GM19395 (cell line): ENCODE measurements at regions not wholly inside any gene's neighbourhood (a gene's known extent, or its start where the extent isn't known, plus 50 kb on each side); places are given as distances from the start of the nearest gene placed in this dataset.
"Not testable (repeated sequence)": the region's sequence is repeated elsewhere in the genome, so short reads cannot be mapped to it uniquely, and the experiment has no call there.

ENCODE experiments used
- ATAC-seq: cut with Tn5 transposase; IDR thresholded peaks from one replicate; pipeline ENCODE4 v1.9.1; 2021; ENCODE audit warnings: mild to moderate bottlenecking, moderate library complexity; ENCODE audit not compliant: unreplicated experiment

DNA sequence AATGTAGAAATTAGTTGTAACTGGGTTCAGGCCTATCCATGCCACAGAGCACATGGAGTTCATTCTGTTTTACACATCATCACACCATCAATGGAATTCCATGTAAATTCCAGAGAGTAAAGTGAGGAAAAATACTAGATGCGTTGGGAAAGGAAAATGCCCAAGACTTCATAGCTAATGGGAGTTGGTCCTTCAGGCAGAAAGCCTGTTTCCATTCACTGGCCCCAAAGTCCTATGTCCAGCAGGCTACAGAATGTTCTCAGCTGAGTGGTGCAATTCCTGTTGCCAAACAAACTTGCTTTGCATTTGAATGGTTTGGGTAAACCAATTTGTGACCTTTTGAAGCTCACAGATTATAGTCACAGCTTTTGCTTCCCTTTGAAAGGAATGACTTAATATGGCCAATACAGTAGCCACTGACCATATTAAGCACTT is 164.6 kb upstream of the PFN2 start:
- ATAC-seq: no peak

GRCh38 chr3:150133293-150133692 is 162.6 kb upstream of the PFN2 start:
- no peak for ATAC-seq

- ATAC-seq: no peak
Observed at GRCh38 chr3:150132101-150132749, 161.5 kb upstream of the PFN2 start.

GRCh38 chr3:150131663-150132062 is 161.0 kb upstream of the PFN2 start:
- ATAC-seq: no peak

DNA sequence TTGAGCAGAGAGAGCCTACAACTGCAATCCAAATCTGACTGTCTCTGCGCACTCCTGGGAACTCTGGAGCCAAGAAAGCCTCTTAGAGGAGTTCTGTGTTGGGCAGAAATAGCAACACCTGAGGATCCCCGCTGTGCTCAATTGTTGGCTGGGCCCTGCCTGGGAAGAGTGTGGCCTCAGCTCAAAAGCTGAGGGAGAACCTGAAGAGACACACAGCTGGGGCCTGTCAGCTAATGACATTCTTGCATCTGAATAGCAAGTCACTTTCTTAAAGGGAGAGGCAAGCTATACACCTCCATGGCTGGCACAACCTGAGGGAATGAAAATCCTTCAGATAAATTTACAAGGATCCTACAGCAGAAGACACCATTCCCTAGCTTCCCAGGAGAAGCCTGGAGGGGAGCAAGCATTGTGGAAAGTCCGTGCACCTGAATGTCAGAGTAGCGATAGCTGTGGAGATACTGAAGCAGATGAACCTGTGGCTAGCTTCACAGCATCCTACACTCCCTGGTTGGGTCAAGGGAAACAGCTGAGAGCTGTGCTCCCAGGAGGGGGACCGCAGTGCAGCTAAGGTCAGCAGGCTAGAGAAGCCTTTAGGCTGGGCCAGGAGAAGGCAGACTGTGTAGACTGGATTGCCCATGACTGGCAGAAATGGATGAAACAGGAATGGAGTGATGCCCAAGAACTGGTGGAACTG is 159.9 kb upstream of the PFN2 start:
- ATAC-seq: no peak

GRCh38 chr3:150129166-150129565 is 158.5 kb upstream of the PFN2 start:
- no peak for ATAC-seq

- ATAC-seq: no peak
Observed at GRCh38 chr3:150128126-150128525, 157.4 kb upstream of the PFN2 start.

DNA sequence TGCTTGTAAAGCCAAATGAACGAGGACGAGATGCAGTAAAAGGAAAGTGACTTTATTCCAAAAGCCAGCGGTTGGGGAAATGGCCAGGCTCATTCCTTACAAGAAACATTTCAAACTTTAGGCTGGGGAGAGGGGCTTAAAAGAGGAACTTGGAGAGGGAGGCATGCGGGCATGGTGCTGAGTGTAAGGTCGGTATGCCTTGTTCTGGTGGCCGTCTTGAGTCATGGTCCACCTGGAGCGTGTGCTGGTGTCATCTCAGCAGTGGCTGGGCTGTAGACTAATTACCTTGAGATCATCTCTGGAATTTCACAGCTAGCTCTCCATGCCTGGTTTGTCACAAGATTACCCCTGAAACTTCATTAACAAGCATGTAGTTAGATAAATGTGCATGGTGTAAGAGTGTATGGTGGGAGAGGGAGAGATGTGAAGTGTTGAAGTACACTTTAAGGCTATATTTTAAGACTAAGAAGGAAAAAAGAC is 156.4 kb upstream of the PFN2 start:
- no peak for ATAC-seq

- no peak for ATAC-seq
Observed at GRCh38 chr3:150124142-150124541, 153.4 kb upstream of the PFN2 start.

- not testable (repeated sequence) for ATAC-seq
Observed at GRCh38 chr3:150123249-150123648, 152.6 kb upstream of the PFN2 start.

GRCh38 chr3:150118219-150118618 is 147.5 kb upstream of the PFN2 start:
- ATAC-seq: no peak

GRCh38 chr3:150117076-150117475 is 146.4 kb upstream of the PFN2 start:
- ATAC-seq: no peak

DNA sequence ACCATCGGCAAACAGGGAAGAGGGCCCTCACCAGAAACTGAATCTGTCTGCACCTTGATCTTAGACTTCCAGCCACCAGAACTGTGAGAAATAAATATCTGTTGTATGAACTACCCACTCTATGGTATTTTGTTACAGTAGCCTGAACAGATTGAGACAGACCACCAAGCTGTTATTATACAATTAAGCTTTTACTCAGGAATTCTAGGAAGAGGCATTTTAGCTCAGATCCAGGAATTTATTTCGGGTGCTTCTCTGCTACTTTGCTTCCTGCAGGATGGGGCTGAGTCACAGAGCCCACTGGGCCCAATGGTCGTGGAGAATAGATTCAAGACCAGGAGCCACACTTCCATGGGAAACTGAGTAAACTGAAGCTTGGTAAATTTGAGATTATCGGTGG is 145.5 kb upstream of the PFN2 start:
- ATAC-seq: no peak

DNA sequence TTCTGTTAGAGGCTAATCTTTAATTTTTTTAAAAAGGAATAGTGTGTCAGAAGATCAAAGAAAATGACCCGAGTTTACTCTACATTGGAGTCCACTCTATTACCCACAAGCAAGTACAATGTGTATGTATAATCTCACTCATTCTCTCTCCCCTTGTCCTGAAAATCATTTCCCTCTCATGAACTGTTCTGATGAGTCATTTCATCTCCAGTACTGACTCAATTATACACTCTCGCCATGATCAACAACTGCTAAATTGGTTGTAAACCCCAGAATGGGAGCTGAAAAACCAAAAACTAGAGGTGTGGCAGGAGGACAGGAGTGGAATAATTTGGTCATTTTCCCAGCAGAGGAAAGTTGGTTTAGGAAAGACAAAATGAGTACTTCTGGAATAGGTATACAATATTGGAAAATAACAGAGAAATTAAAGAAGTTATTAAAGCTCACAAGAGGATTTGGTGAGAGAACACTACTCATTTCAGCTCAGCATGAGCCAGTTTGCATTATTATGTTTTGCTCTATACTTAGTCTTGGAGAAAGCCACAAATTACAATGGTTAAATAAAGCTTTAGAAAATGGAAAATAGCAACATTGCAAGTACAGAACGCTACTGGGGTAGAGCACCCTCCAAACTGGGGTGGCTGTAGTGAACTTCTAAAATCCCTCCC is 144.3 kb upstream of the PFN2 start:
- peak; percentile 93 for ATAC-seq

- no peak for ATAC-seq
Observed at GRCh38 chr3:150114273-150114672, 143.6 kb upstream of the PFN2 start.

DNA sequence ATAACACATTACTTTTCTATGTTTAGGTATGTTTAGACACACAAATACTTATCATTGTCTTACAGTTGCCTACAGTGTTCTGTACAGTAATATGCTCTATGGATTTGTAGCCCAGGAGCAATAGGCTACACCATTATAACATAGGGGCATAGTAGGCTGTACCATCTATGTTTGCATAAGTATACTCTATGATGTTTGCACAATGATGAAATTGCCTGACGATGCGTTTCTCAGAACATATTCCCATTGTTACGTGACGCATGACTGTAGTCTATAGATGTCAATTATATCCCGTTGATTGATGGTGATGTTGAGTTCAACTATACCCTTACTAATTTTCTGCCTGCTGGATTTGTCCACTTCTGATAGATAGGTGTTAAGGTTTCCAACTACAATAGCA is 139.4 kb upstream of the PFN2 start:
- no peak for ATAC-seq

- no peak for ATAC-seq
Observed at GRCh38 chr3:150107429-150108175, 136.9 kb upstream of the PFN2 start.

DNA sequence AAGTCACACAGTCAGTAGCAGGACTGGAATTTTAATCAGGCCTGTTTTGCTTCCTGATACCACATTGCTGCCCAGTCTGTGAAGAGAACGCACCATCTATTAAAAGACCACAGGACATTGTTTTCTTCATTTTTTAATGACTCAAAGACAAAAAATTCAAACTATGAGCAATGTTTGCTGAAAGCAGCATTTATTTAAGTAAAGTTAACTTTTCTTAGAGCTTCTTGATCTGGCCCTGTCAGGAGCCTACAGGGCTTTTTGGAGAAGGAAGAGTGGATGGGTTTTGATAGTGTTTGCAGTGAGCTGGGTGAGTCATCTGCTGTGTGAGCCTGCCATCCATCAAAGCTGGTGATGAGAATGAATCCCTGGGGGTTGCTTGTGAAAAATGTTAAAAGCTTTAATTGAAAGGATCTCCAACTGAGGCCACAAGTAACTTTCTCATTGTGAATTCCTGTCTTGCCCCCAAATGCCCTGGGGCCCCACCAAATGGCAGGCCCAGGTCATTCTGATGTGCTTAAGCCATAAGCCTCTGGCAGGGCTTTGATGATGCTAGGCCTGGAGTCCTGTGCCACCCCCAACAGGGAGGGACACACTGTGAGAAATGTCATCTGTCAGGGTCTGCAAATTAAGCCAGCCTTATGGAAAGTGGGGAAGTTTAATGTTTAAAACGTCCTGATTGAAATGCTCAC is 136.2 kb upstream of the PFN2 start:
- no peak for ATAC-seq

DNA sequence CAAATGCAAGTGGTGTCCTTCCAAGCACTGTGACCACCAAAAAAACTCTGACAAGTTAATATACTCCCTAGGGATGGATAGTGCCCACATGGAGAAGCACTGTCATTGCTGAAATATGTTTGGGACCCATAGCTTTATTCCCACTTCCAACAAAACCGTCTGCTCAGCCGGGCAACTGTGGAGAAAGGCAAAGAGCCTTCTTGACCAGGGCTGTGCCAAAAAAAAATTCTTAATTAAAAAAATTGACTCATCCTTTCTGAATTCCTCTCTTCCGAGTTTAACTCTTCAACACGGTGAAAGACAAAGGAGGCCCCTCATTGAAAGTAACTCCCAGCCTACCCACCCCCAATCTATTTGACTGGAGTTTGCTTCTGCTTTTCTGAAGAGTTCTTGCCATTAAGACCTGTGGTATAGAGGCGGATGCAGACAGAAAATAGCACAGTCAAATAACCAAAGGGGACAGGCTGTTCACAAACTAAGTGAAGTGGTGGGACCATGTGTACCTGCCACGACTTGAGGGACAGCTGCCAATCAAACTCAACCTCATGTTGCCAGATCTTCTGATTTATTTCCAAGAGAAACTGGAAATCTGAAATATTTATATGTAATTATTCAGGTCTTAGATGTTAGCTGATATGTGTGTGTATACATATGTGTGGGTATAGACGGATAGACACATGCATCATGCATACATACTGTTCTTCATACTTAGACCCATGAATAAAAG is 135.4 kb upstream of the PFN2 start:
- ATAC-seq: no peak

DNA sequence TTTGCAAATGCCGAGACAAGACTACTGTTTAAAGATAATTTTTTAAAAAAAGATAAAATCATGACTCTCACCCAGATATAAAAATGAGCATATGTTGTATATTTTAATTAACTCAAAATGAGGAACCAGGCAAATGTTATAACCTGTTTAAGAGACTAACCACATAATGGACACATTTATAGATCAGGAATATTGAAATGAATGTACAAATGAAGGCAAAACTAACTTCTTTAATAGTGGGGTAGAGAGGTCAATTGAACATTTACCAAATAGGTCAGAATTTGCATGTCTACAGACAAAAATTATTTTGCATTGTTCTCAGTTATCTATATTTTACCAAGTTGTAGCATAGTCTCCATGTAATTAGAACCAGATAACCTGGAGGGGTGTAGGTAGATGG is 134.3 kb upstream of the PFN2 start:
- no peak for ATAC-seq
